ENCODE measurements at regions not wholly inside any gene's neighbourhood (a gene's known extent, or its start where the extent isn't known, plus 50 kb on each side); places are given as distances from the start of the nearest gene placed in this dataset.

- DNase-seq (ENCODE audit: low read depth in 2 of 2), result no peak
Observed at GRCh38 chr10:29113616-29113945, 175.3 kb upstream of the LYZL1 start.

- no peak for DNase-seq (ENCODE audit: low read depth in 2 of 2)
Observed at GRCh38 chr10:29114141-29114540, 174.7 kb upstream of the LYZL1 start.

- DNase-seq (ENCODE audit: low read depth in 2 of 2), result no peak
Observed at GRCh38 chr10:29117781-29118180, 171.1 kb upstream of the LYZL1 start.

- DNase-seq (ENCODE audit: low read depth in 2 of 2), result no peak
Observed at GRCh38 chr10:29119374-29119773, 169.5 kb upstream of the LYZL1 start.

- no peak for DNase-seq (ENCODE audit: low read depth in 2 of 2)
Observed at GRCh38 chr10:29120216-29120615, 168.7 kb upstream of the LYZL1 start.

GRCh38 chr10:29124864-29125263 is 164.0 kb upstream of the LYZL1 start:
- no peak for DNase-seq (ENCODE audit: low read depth in 2 of 2)

- DNase-seq (ENCODE audit: low read depth in 2 of 2), result no peak
Observed at GRCh38 chr10:29127037-29127700, 161.7 kb upstream of the LYZL1 start.

GRCh38 chr10:29127731-29128130 is 161.1 kb upstream of the LYZL1 start:
- DNase-seq (ENCODE audit: low read depth in 2 of 2), result no peak

GRCh38 chr10:29130190-29130673 is 158.6 kb upstream of the LYZL1 start:
- DNase-seq (ENCODE audit: low read depth in 2 of 2), result no peak

GRCh38 chr10:29131952-29132547 is 156.8 kb upstream of the LYZL1 start:
- DNase-seq (ENCODE audit: low read depth in 2 of 2), result no peak

GRCh38 chr10:29132551-29133111 is 156.2 kb upstream of the LYZL1 start:
- no peak for DNase-seq (ENCODE audit: low read depth in 2 of 2)

GRCh38 chr10:29135337-29135736 is 153.5 kb upstream of the LYZL1 start:
- DNase-seq (ENCODE audit: low read depth in 2 of 2), result no peak

- DNase-seq (ENCODE audit: low read depth in 2 of 2), result no peak
Observed at GRCh38 chr10:29136411-29136810, 152.5 kb upstream of the LYZL1 start.

- no peak for DNase-seq (ENCODE audit: low read depth in 2 of 2)
Observed at GRCh38 chr10:29140151-29140550, 148.7 kb upstream of the LYZL1 start.

GRCh38 chr10:29140991-29141390 is 147.9 kb upstream of the LYZL1 start:
- no peak for DNase-seq (ENCODE audit: low read depth in 2 of 2)

- DNase-seq (ENCODE audit: low read depth in 2 of 2), result no peak
Observed at GRCh38 chr10:29141761-29142160, 147.1 kb upstream of the LYZL1 start.

- no peak for DNase-seq (ENCODE audit: low read depth in 2 of 2)
Observed at GRCh38 chr10:29142516-29143314, 146.2 kb upstream of the LYZL1 start.

GRCh38 chr10:29144126-29144525 is 144.7 kb upstream of the LYZL1 start:
- no peak for DNase-seq (ENCODE audit: low read depth in 2 of 2)

GRCh38 chr10:29146311-29147100 is 142.4 kb upstream of the LYZL1 start:
- DNase-seq (ENCODE audit: low read depth in 2 of 2), result no peak

GRCh38 chr10:29150010-29150409 is 138.9 kb upstream of the LYZL1 start:
- no peak for DNase-seq (ENCODE audit: low read depth in 2 of 2)

- DNase-seq (ENCODE audit: low read depth in 2 of 2), result no peak
Observed at GRCh38 chr10:29151005-29151404, 137.9 kb upstream of the LYZL1 start.

- no peak for DNase-seq (ENCODE audit: low read depth in 2 of 2)
Observed at GRCh38 chr10:29157321-29157720, 131.5 kb upstream of the LYZL1 start.

Measured in stimulated activated CD8-positive, alpha-beta memory T cell treated with anti-CD3 and anti-CD28 coated beads, Interleukin-7, amount 100 ng/mL, for 4 hours (primary cell).